Fibroblast of lung (primary cell): ENCODE measurements at regions not wholly inside any gene's neighbourhood (a gene's known extent, or its start where the extent isn't known, plus 50 kb on each side); places are given as distances from the start of the nearest gene placed in this dataset.

Experiments used
- EZH2 ChIP-seq: IDR thresholded peaks from 2 replicates; pipeline ENCODE4 v1.5.1; 2012; ENCODE audit warnings: low read length, control low read depth, mild to moderate bottlenecking; ENCODE audit errors: missing control alignments
- TF ChIP-seq, protein P1 (sequence below), 2 donors: IDR thresholded peaks in 1 of 2; conservative IDR thresholded peaks in 1 of 2; 1 replicate in 1 of 2; 2 replicates in 1 of 2; pipeline ENCODE4 v1.5.1; 2011 to 2012; ENCODE audit warnings: low read length in 2 of 2, control low read depth in 1 of 2, inconsistent platforms in 1 of 2, low read depth in 1 of 2, mild to moderate bottlenecking in 1 of 2

DNA sequence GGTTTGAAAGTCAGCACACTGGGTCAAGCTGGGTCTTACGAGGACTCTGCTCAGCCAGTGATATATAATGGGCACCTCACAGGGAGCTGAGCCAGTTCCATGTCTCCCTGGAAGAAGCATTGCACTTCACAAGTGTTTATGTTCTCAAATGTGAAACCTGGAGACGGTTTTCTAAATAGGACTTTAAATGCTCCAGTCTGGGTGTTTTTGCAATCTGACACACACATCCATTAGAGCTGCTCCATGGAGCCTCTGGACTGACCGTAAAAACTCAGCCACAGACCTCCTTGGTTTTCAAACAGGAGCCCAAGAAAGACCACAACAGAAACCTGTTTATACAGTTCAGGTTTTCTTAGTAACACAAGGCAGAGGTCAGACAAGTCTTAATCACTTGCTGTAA, 201.3 kb upstream of the LRIG1 start:
- TF ChIP-seq, protein P1, sequence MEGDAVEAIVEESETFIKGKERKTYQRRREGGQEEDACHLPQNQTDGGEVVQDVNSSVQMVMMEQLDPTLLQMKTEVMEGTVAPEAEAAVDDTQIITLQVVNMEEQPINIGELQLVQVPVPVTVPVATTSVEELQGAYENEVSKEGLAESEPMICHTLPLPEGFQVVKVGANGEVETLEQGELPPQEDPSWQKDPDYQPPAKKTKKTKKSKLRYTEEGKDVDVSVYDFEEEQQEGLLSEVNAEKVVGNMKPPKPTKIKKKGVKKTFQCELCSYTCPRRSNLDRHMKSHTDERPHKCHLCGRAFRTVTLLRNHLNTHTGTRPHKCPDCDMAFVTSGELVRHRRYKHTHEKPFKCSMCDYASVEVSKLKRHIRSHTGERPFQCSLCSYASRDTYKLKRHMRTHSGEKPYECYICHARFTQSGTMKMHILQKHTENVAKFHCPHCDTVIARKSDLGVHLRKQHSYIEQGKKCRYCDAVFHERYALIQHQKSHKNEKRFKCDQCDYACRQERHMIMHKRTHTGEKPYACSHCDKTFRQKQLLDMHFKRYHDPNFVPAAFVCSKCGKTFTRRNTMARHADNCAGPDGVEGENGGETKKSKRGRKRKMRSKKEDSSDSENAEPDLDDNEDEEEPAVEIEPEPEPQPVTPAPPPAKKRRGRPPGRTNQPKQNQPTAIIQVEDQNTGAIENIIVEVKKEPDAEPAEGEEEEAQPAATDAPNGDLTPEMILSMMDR (conservative IDR thresholded peaks at IDR 0.05 in 1 of 2, IDR thresholded peaks at IDR 0.05 in 1 of 2; ENCODE audit: low read depth in 1 of 2, low read length in 2 of 2): no peak
- no peak for TF ChIP-seq EZH2
